GM18868 (cell line): ENCODE measurements at regions not wholly inside any gene's neighbourhood (a gene's known extent, or its start where the extent isn't known, plus 50 kb on each side); places are given as distances from the start of the nearest gene placed in this dataset.

ENCODE experiments used
- ATAC-seq: cut with Tn5 transposase; IDR thresholded peaks from one replicate; pipeline ENCODE4 v1.9.1; 2021; ENCODE audit warnings: mild to moderate bottlenecking, moderate library complexity; ENCODE audit not compliant: unreplicated experiment

- ATAC-seq = no peak
Measured at GRCh38 chr13:39892721-39893685, 237.5 kb downstream of the COG6 start.

- no peak for ATAC-seq
Measured at GRCh38 chr13:39893808-39894207, 238.3 kb downstream of the COG6 start.

GRCh38 chr13:39894586-39894985, 239.1 kb downstream of the COG6 start:
- ATAC-seq = no peak

GRCh38 chr13:39895254-39895653, 239.8 kb downstream of the COG6 start:
- no peak for ATAC-seq

- ATAC-seq = no peak
Measured at GRCh38 chr13:39897636-39898035, 242.2 kb downstream of the COG6 start.

- ATAC-seq = no peak
Measured at GRCh38 chr13:39900106-39900750, 244.8 kb downstream of the COG6 start.

GRCh38 chr13:39904959-39905358, 249.5 kb downstream of the COG6 start:
- no peak for ATAC-seq

- ATAC-seq = no peak
Measured at GRCh38 chr13:39909634-39910033, 254.2 kb downstream of the COG6 start.

- ATAC-seq = no peak
Measured at GRCh38 chr13:39910041-39910440, 254.6 kb downstream of the COG6 start.

- ATAC-seq = no peak
Measured at GRCh38 chr13:39910833-39911232, 255.4 kb downstream of the COG6 start.

GRCh38 chr13:39913339-39913738, 257.9 kb downstream of the COG6 start:
- no peak for ATAC-seq

- ATAC-seq = no peak
Measured at GRCh38 chr13:39913928-39914327, 258.5 kb downstream of the COG6 start.

- ATAC-seq = no peak
Measured at GRCh38 chr13:39915418-39915817, 260.0 kb downstream of the COG6 start.

- ATAC-seq = no peak
Measured at GRCh38 chr13:39916330-39916729, 260.9 kb downstream of the COG6 start.

- no peak for ATAC-seq
Measured at GRCh38 chr13:39918620-39919236, 263.3 kb downstream of the COG6 start.

GRCh38 chr13:39920613-39921012, 265.2 kb downstream of the COG6 start:
- no peak for ATAC-seq

- no peak for ATAC-seq
Measured at GRCh38 chr13:39926345-39926744, 270.9 kb downstream of the COG6 start.

GRCh38 chr13:39928261-39928660, 272.8 kb downstream of the COG6 start:
- no peak for ATAC-seq

- no peak for ATAC-seq
Measured at GRCh38 chr13:39929583-39929982, 274.1 kb downstream of the COG6 start.

- ATAC-seq = no peak
Measured at GRCh38 chr13:39930060-39930459, 274.6 kb downstream of the COG6 start.

GRCh38 chr13:39930544-39931444, 275.3 kb downstream of the COG6 start:
- no peak for ATAC-seq
